ENCODE measurements at regions not wholly inside any gene's neighbourhood (a gene's known extent, or its start where the extent isn't known, plus 50 kb on each side); places are given as distances from the start of the nearest gene placed in this dataset.

GRCh38 chr1:143699731-143700130 is 272.1 kb downstream of the FAM72C start:
- Histone ChIP-seq H3K4me3 (ENCODE audit: low read depth, low read length) (no peak overlapping the region), H3K9me3 (ENCODE audit: control insufficient read depth, insufficient read depth, low read depth, low read length) (no peaks in the 10 kb centered on the region), H3K27ac (ENCODE audit: extremely low read depth, low read depth, low read length) (no peak overlapping the region), H3K36me3 (ENCODE audit: control insufficient read depth in 2 of 2, insufficient read depth in 1 of 2, low read length in 2 of 2) (no peaks in the 10 kb centered on the region), H3K4me1 (ENCODE audit: control insufficient read depth, insufficient read depth, low read length) (no peaks in the 10 kb centered on the region)
- ChIA-PET POLR2A (no interaction called here), CTCF (interaction anchor here (1.4 kb wide), 2 partner anchors 10 to 13 kb away, joined by 3 to 4 read pairs; no protein-coding TSS in a partner anchor)
- TF ChIP-seq GLIS1 (tag by site-specific recombination; IDR thresholded peaks at IDR 0.05) (no peak), ZNF350 (tag by site-specific recombination; IDR thresholded peaks at IDR 0.05) (no peak), AEBP2 (tag by site-specific recombination; IDR thresholded peaks at IDR 0.05; ENCODE audit: borderline replicate concordance) (no peak), ZNF501 (tag by site-specific recombination; IDR thresholded peaks at IDR 0.05) (no peak), WT1 (tag by site-specific recombination; IDR thresholded peaks at IDR 0.05) (no peak), MEIS1 (CRISPR knock-in tag; IDR thresholded peaks at IDR 0.05; ENCODE audit: borderline replicate concordance) (no peak)

- no peak overlapping the region for H3K4me3 ChIP-seq (ENCODE audit: low read depth, low read length)
- no peaks in the 10 kb centered on the region for H3K4me1 ChIP-seq (ENCODE audit: control insufficient read depth, insufficient read depth, low read length)
- no peaks in the 10 kb centered on the region for H3K9me3 ChIP-seq (ENCODE audit: control insufficient read depth, insufficient read depth, low read depth, low read length)
- POLR2A ChIA-PET = no interaction called here
- no peaks in the 10 kb centered on the region for H3K36me3 ChIP-seq (ENCODE audit: control insufficient read depth in 2 of 2, insufficient read depth in 1 of 2, low read length in 2 of 2)
- TF ChIP-seq ZNF221 (tag by site-specific recombination; IDR thresholded peaks at IDR 0.05; ENCODE audit: borderline replicate concordance) (no peak), ZNF830 (tag by site-specific recombination; IDR thresholded peaks at IDR 0.05; ENCODE audit: low read depth) (no peak), ZNF404 (tag by site-specific recombination; IDR thresholded peaks at IDR 0.05) (no peak), YY1 (tag by site-specific recombination; IDR thresholded peaks at IDR 0.05) (no peak), ZNF239 (tag by site-specific recombination; IDR thresholded peaks at IDR 0.05) (no peak), AEBP2 (tag by site-specific recombination; IDR thresholded peaks at IDR 0.05; ENCODE audit: borderline replicate concordance) (no peak), MEIS1 (CRISPR knock-in tag; IDR thresholded peaks at IDR 0.05; ENCODE audit: borderline replicate concordance) (no peak), SALL2 (tag by site-specific recombination; IDR thresholded peaks at IDR 0.05; ENCODE audit: borderline replicate concordance) (no peak), BCL6B (tag by site-specific recombination; IDR thresholded peaks at IDR 0.05) (no peak), ZNF280D (tag by site-specific recombination; IDR thresholded peaks at IDR 0.05) (no peak), ZNF776 (tag by site-specific recombination; IDR thresholded peaks at IDR 0.05; ENCODE audit: borderline replicate concordance) (no peak), ZBTB6 (tag by site-specific recombination; IDR thresholded peaks at IDR 0.05) (no peak), GLIS2 (tag by site-specific recombination; IDR thresholded peaks at IDR 0.05) (no peak)
- H3K27ac ChIP-seq (ENCODE audit: extremely low read depth, low read depth, low read length) = no peak overlapping the region
- CTCF ChIA-PET = interaction anchor here (1.4 kb wide), 2 partner anchors 11 to 14 kb away, joined by 3 to 4 read pairs; no protein-coding TSS in a partner anchor
These were observed 272.7 kb downstream of the FAM72C start for GRCh38 chr1:143699115-143699514.
